ENCODE measurements at regions not wholly inside any gene's neighbourhood (a gene's known extent, or its start where the extent isn't known, plus 50 kb on each side); places are given as distances from the start of the nearest gene placed in this dataset.

- Histone ChIP-seq H3K23ac (ENCODE audit: insufficient read length, low read depth, low read length) (no peak overlapping the region), H2BK20ac (ENCODE audit: low read depth, low read length, poor library complexity, severe bottlenecking) (no peak overlapping the region), H3K4ac (ENCODE audit: low read depth, low read length) (no peak overlapping the region), H3K18ac (ENCODE audit: insufficient read length, low read depth, low read length) (no peak overlapping the region), H2BK120ac (ENCODE audit: low read depth, low read length, poor library complexity, severe bottlenecking) (no peak overlapping the region), H3K79me1 (ENCODE audit: insufficient read depth, low read depth, low read length, poor library complexity, severe bottlenecking) (no peaks in the 10 kb centered on the region), H3K23me2 (ENCODE audit: insufficient read length, low read depth, low read length, poor library complexity, severe bottlenecking) (no peaks in the 10 kb centered on the region), H2BK15ac (ENCODE audit: low read depth, low read length) (no peak overlapping the region), H3K14ac (ENCODE audit: insufficient read depth, low read length) (no peak overlapping the region), H3K56ac (ENCODE audit: insufficient read length, low read depth, low read length) (no peak overlapping the region), H3K4me2 (ENCODE audit: insufficient read depth, insufficient read length, low read length) (no peak overlapping the region), H3K79me2 (ENCODE audit: insufficient read depth, low read length) (no peaks in the 10 kb centered on the region), H2AK5ac (ENCODE audit: insufficient read length, low read length) (no peak overlapping the region), H3K27ac (ENCODE audit: insufficient read length, low read depth, low read length) (no peak overlapping the region), H4K91ac (ENCODE audit: insufficient read length, low read depth, low read length) (no peak overlapping the region), H2BK12ac (ENCODE audit: insufficient read length, low read depth, low read length) (no peak overlapping the region), H4K8ac (replicated peaks; ENCODE audit: insufficient read length, low read depth, low read length) (no peak overlapping the region), H3K27me3 (ENCODE audit: insufficient read depth, low read length) (no peaks in the 10 kb centered on the region), H3K9ac (ENCODE audit: extremely low read depth, insufficient read length, low read length) (no peak overlapping the region), H4K5ac (ENCODE audit: insufficient read length, low read depth, low read length) (no peak overlapping the region), H3K4me1 (ENCODE audit: insufficient read depth, low read length) (no peaks in the 10 kb centered on the region), H3T11ph (ENCODE audit: low read length) (no peak overlapping the region), H2BK5ac (ENCODE audit: insufficient read length, low read length) (no peak overlapping the region), H3K9me3 (ENCODE audit: control insufficient read depth, low read depth, low read length) (no peaks in the 10 kb centered on the region), H4K20me1 (ENCODE audit: control insufficient read depth, insufficient read depth, insufficient read length) (no peaks in the 10 kb centered on the region), H2AFZ (ENCODE audit: low read length) (no peak overlapping the region)
- Mint-ChIP-seq H3K27ac (no peak overlapping the region), H3K36me3 (ENCODE audit: insufficient read depth in 1 of 3, low read depth in 3 of 3) (no peaks in the 10 kb centered on the region), H3K27me3 (ENCODE audit: low read depth) (no peaks in the 10 kb centered on the region), H3K4me1 (no peaks in the 10 kb centered on the region), H3K4me3 (no peak overlapping the region), H3K9me3 (no peaks in the 10 kb centered on the region)
- TF ChIP-seq CTCF (conservative IDR thresholded peaks at IDR 0.05): no peak
- DNase-seq: no peak
- WGBS (ENCODE audit: extremely low coverage, insufficient read length, low lambda C conversion rate): no CpG with 5 or more reads among the region's 4 CpGs
Measured at GRCh38 chr4:187333151-187333550, 609.5 kb upstream of the FAT1 start.
